ENCODE measurements at regions not wholly inside any gene's neighbourhood (a gene's known extent, or its start where the extent isn't known, plus 50 kb on each side); places are given as distances from the start of the nearest gene placed in this dataset.

DNA sequence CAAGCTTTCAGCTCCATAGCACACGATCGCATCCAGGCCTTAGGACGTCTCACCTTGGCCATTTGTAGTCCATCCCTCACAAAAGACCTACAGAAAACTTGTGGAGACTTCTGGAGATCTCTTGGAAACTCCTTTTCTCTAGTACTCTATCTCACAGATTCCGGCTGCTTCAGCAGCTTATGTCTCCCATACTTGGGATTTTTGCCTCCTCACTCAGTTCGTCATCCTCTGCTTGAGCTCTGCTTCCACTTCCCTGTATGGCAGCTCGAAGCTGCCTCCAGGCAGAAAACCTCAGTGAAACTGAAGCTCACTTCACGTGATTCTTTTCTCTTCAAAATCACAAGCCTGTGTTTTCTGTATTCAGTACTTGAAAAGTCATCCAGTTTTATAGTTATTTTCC lies 178.7 kb upstream of the GDF10 start:
- TF ChIP-seq, protein P1, sequence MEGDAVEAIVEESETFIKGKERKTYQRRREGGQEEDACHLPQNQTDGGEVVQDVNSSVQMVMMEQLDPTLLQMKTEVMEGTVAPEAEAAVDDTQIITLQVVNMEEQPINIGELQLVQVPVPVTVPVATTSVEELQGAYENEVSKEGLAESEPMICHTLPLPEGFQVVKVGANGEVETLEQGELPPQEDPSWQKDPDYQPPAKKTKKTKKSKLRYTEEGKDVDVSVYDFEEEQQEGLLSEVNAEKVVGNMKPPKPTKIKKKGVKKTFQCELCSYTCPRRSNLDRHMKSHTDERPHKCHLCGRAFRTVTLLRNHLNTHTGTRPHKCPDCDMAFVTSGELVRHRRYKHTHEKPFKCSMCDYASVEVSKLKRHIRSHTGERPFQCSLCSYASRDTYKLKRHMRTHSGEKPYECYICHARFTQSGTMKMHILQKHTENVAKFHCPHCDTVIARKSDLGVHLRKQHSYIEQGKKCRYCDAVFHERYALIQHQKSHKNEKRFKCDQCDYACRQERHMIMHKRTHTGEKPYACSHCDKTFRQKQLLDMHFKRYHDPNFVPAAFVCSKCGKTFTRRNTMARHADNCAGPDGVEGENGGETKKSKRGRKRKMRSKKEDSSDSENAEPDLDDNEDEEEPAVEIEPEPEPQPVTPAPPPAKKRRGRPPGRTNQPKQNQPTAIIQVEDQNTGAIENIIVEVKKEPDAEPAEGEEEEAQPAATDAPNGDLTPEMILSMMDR (IDR thresholded peaks at IDR 0.05), result no peak
- no peak for TF ChIP-seq POLR2A (IDR thresholded peaks at IDR 0.05)
- no peak for TF ChIP-seq POLR2AphosphoS5 (IDR thresholded peaks at IDR 0.05)
